SH-SY5Y (cell line): ENCODE measurements at regions not wholly inside any gene's neighbourhood (a gene's known extent, or its start where the extent isn't known, plus 50 kb on each side); places are given as distances from the start of the nearest gene placed in this dataset.

Experiments
- GATA2 ChIP-seq: IDR thresholded peaks from 2 replicates; pipeline ENCODE4 v1.6.1; 2011; ENCODE audit warnings: mild to moderate bottlenecking, low read depth, low read length
- GATA3 ChIP-seq: IDR thresholded peaks from 2 replicates; pipeline ENCODE4 v1.6.1; 2011; ENCODE audit warnings: low read depth, mild to moderate bottlenecking, low read length, moderate library complexity

- no peak for TF ChIP-seq GATA2
- no peak for TF ChIP-seq GATA3
Observed at GRCh38 chr2:129762386-129763189, 216.9 kb upstream of the RAB6C start.
